ENCODE measurements at regions not wholly inside any gene's neighbourhood (a gene's known extent, or its start where the extent isn't known, plus 50 kb on each side); places are given as distances from the start of the nearest gene placed in this dataset.

GRCh38 chr17:5635949-5636348 is 51.6 kb upstream of the NLRP1 start:
- Mint-ChIP-seq H3K4me1 (no peaks in the 10 kb centered on the region), H3K36me3 (no peaks in the 10 kb centered on the region), H3K27me3 (peaks cover 5% of the 10 kb centered on the region), H3K4me3 (no peak overlapping the region), H3K27ac (no peak overlapping the region), H3K9me3 (no peaks in the 10 kb centered on the region)
- POLR2A ChIA-PET = no interaction called here
- ATAC-seq (ENCODE audit: low read depth) = no peak
- DNase-seq = no peak

GRCh38 chr17:5638596-5638995 is 54.3 kb upstream of the NLRP1 start:
- peaks cover 5% of the 10 kb centered on the region for H3K27me3 Mint-ChIP-seq
- no peak for DNase-seq
- no peak for ATAC-seq (ENCODE audit: low read depth)
- H3K4me3 Mint-ChIP-seq = no peak overlapping the region
- POLR2A ChIA-PET = interaction anchor here (0.6 kb wide), 1 partner anchor 798 kb away, joined by 4 read pairs; no protein-coding TSS in a partner anchor
- no peak overlapping the region for H3K27ac Mint-ChIP-seq
- H3K36me3 Mint-ChIP-seq = no peaks in the 10 kb centered on the region
- H3K9me3 Mint-ChIP-seq = no peaks in the 10 kb centered on the region
- no peaks in the 10 kb centered on the region for H3K4me1 Mint-ChIP-seq

GRCh38 chr17:5640726-5641125 is 56.4 kb upstream of the NLRP1 start:
- Mint-ChIP-seq H3K27me3 (peaks cover 5% of the 10 kb centered on the region), H3K36me3 (no peaks in the 10 kb centered on the region), H3K4me3 (no peak overlapping the region), H3K4me1 (no peaks in the 10 kb centered on the region), H3K9me3 (no peaks in the 10 kb centered on the region), H3K27ac (no peak overlapping the region)
- ATAC-seq (ENCODE audit: low read depth) (no peak), DNase-seq (no peak)
- POLR2A ChIA-PET = no interaction called here

GRCh38 chr17:5642752-5643151 is 58.4 kb upstream of the NLRP1 start:
- POLR2A ChIA-PET = no interaction called here
- no peaks in the 10 kb centered on the region for H3K4me1 Mint-ChIP-seq
- ATAC-seq (ENCODE audit: low read depth) = no peak

GRCh38 chr17:5644065-5644464 is 59.8 kb upstream of the NLRP1 start:
- no peaks in the 10 kb centered on the region for H3K9me3 Mint-ChIP-seq
- DNase-seq = no peak
- no peak overlapping the region for H3K4me3 Mint-ChIP-seq
- no peaks in the 10 kb centered on the region for H3K4me1 Mint-ChIP-seq
- no peak for ATAC-seq (ENCODE audit: low read depth)
- peaks cover 4% of the 10 kb centered on the region for H3K27me3 Mint-ChIP-seq
- POLR2A ChIA-PET = no interaction called here
- H3K36me3 Mint-ChIP-seq = no peaks in the 10 kb centered on the region
- H3K27ac Mint-ChIP-seq = no peak overlapping the region

More at GRCh38 chr17:5642752-5643151, 58.4 kb upstream of the NLRP1 start:
- DNase-seq = no peak
- Mint-ChIP-seq H3K27ac (no peak overlapping the region), H3K4me3 (no peak overlapping the region), H3K36me3 (no peaks in the 10 kb centered on the region), H3K27me3 (peaks cover 4% of the 10 kb centered on the region), H3K9me3 (no peaks in the 10 kb centered on the region)

- no peak overlapping the region for H3K27ac Mint-ChIP-seq
Measured at GRCh38 chr17:5651348-5651747, 67.0 kb upstream of the NLRP1 start.

GRCh38 chr17:5661491-5662125 is 77.3 kb upstream of the NLRP1 start:
- H3K4me3 Mint-ChIP-seq = no peak overlapping the region
- no peaks in the 10 kb centered on the region for H3K36me3 Mint-ChIP-seq
- ATAC-seq (ENCODE audit: low read depth) (no peak), DNase-seq (no peak)
- H3K27ac Mint-ChIP-seq = no peak overlapping the region
- no peaks in the 10 kb centered on the region for H3K27me3 Mint-ChIP-seq
- H3K9me3 Mint-ChIP-seq = no peaks in the 10 kb centered on the region
- H3K4me1 Mint-ChIP-seq = no peaks in the 10 kb centered on the region
- POLR2A ChIA-PET = no interaction called here

More at GRCh38 chr17:5651348-5651747, 67.0 kb upstream of the NLRP1 start:
- DNase-seq = no peak
- H3K4me3 Mint-ChIP-seq = no peak overlapping the region
- H3K9me3 Mint-ChIP-seq = peaks cover 14% of the 10 kb centered on the region
- H3K4me1 Mint-ChIP-seq = no peaks in the 10 kb centered on the region
- ATAC-seq (ENCODE audit: low read depth) = no peak
- peaks cover 19% of the 10 kb centered on the region for H3K27me3 Mint-ChIP-seq
- H3K36me3 Mint-ChIP-seq = no peaks in the 10 kb centered on the region
- POLR2A ChIA-PET = no interaction called here

GRCh38 chr17:5662409-5663085 is 78.2 kb upstream of the NLRP1 start:
- Mint-ChIP-seq H3K27ac (no peak overlapping the region), H3K36me3 (no peaks in the 10 kb centered on the region), H3K27me3 (no peaks in the 10 kb centered on the region), H3K4me1 (no peaks in the 10 kb centered on the region), H3K4me3 (no peak overlapping the region), H3K9me3 (no peaks in the 10 kb centered on the region)
- ATAC-seq (ENCODE audit: low read depth) = no peak
- POLR2A ChIA-PET = no interaction called here
- DNase-seq = no peak

- Mint-ChIP-seq H3K27ac (no peak overlapping the region), H3K9me3 (no peaks in the 10 kb centered on the region)
Measured at GRCh38 chr17:5665164-5665563, 80.9 kb upstream of the NLRP1 start.

GRCh38 chr17:5667871-5668270 is 83.6 kb upstream of the NLRP1 start:
- no peak for DNase-seq
- H3K36me3 Mint-ChIP-seq = no peaks in the 10 kb centered on the region
- H3K4me3 Mint-ChIP-seq = no peak overlapping the region
- no peaks in the 10 kb centered on the region for H3K9me3 Mint-ChIP-seq
- no peak for ATAC-seq (ENCODE audit: low read depth)
- H3K4me1 Mint-ChIP-seq = peaks cover 3% of the 10 kb centered on the region
- no peaks in the 10 kb centered on the region for H3K27me3 Mint-ChIP-seq
- no peak overlapping the region for H3K27ac Mint-ChIP-seq
- POLR2A ChIA-PET = no interaction called here

More at GRCh38 chr17:5665164-5665563, 80.9 kb upstream of the NLRP1 start:
- ATAC-seq (ENCODE audit: low read depth) = no peak
- Mint-ChIP-seq H3K27me3 (no peaks in the 10 kb centered on the region), H3K4me1 (peaks cover 3% of the 10 kb centered on the region), H3K4me3 (no peak overlapping the region), H3K36me3 (no peaks in the 10 kb centered on the region)
- POLR2A ChIA-PET = no interaction called here
- no peak for DNase-seq

GRCh38 chr17:5668557-5669138 is 84.3 kb upstream of the NLRP1 start:
- Mint-ChIP-seq H3K27ac (no peak overlapping the region), H3K36me3 (no peaks in the 10 kb centered on the region), H3K9me3 (no peaks in the 10 kb centered on the region), H3K27me3 (no peaks in the 10 kb centered on the region), H3K4me1 (peaks cover 3% of the 10 kb centered on the region), H3K4me3 (no peak overlapping the region)
- ATAC-seq (ENCODE audit: low read depth) (no peak), DNase-seq (no peak)
- POLR2A ChIA-PET = no interaction called here

- H3K9me3 Mint-ChIP-seq = no peaks in the 10 kb centered on the region
- no peak for DNase-seq
- POLR2A ChIA-PET = no interaction called here
- ATAC-seq (ENCODE audit: low read depth) = no peak
- H3K27ac Mint-ChIP-seq = no peak overlapping the region
- H3K27me3 Mint-ChIP-seq = no peaks in the 10 kb centered on the region
- no peaks in the 10 kb centered on the region for H3K36me3 Mint-ChIP-seq
- peaks cover 3% of the 10 kb centered on the region for H3K4me1 Mint-ChIP-seq
- H3K4me3 Mint-ChIP-seq = no peak overlapping the region
Measured at GRCh38 chr17:5669191-5669590, 84.9 kb upstream of the NLRP1 start.

- H3K4me3 Mint-ChIP-seq = no peak overlapping the region
Measured at GRCh38 chr17:5672141-5672540, 87.8 kb upstream of the NLRP1 start.

GRCh38 chr17:5672815-5673430 is 88.6 kb upstream of the NLRP1 start:
- POLR2A ChIA-PET = no interaction called here
- Mint-ChIP-seq H3K36me3 (no peaks in the 10 kb centered on the region), H3K4me3 (no peak overlapping the region), H3K4me1 (peaks cover 3% of the 10 kb centered on the region), H3K27ac (no peak overlapping the region), H3K27me3 (no peaks in the 10 kb centered on the region), H3K9me3 (no peaks in the 10 kb centered on the region)
- ATAC-seq (ENCODE audit: low read depth) (no peak), DNase-seq (no peak)

More at GRCh38 chr17:5672141-5672540, 87.8 kb upstream of the NLRP1 start:
- Mint-ChIP-seq H3K9me3 (no peaks in the 10 kb centered on the region), H3K36me3 (no peaks in the 10 kb centered on the region), H3K27me3 (no peaks in the 10 kb centered on the region), H3K27ac (no peak overlapping the region), H3K4me1 (peaks cover 3% of the 10 kb centered on the region)
- no peak for ATAC-seq (ENCODE audit: low read depth)
- no peak for DNase-seq
- POLR2A ChIA-PET = no interaction called here

Measured in activated naive CD8-positive, alpha-beta T cell treated with anti-CD3 and anti-CD28 coated beads, Interleukin-2, amount 10 ng/mL, durations not matched to agents 7 days and 5 days (primary cell).